ENCODE measurements at regions not wholly inside any gene's neighbourhood (a gene's known extent, or its start where the extent isn't known, plus 50 kb on each side); places are given as distances from the start of the nearest gene placed in this dataset.

GRCh38 chr5:167965710-167966109 is 325.7 kb upstream of the WWC1 start:
- Histone ChIP-seq H3K9ac (ENCODE audit: insufficient read depth, low read length, poor library complexity, severe bottlenecking) (no peak overlapping the region), H3K4me2 (replicated peaks; ENCODE audit: extremely low read depth, low read length, poor library complexity, severe bottlenecking) (no peak overlapping the region), H3K4me3 (replicated peaks in 1 of 3; ENCODE audit: low read depth in 2 of 3, low read length in 3 of 3) (no peak overlapping the region), H3K27ac (ENCODE audit: low read depth in 1 of 2, low read length in 2 of 2) (no peak overlapping the region), H3K9me3 (replicated peaks in 1 of 2; ENCODE audit: control insufficient read depth in 1 of 2, insufficient read depth in 1 of 2, low read length in 2 of 2) (peaks cover 0 to 4% of the 10 kb centered on the region in 2 donors), H3K36me3 (replicated peaks in 1 of 2; ENCODE audit: control insufficient read depth in 1 of 2, insufficient read depth in 2 of 2, low read length in 2 of 2) (no peaks in the 10 kb centered on the region), H2AFZ (ENCODE audit: insufficient read depth, low read depth, low read length, poor library complexity, severe bottlenecking) (no peak overlapping the region), H3K79me2 (ENCODE audit: insufficient read depth, low read length) (no peaks in the 10 kb centered on the region), H4K20me1 (ENCODE audit: insufficient read depth, low read length) (no peaks in the 10 kb centered on the region), H3K4me1 (ENCODE audit: control insufficient read depth in 1 of 2, insufficient read depth in 2 of 2, low read length in 2 of 2) (no peaks in the 10 kb centered on the region), H3K27me3 (ENCODE audit: control insufficient read depth in 2 of 2, insufficient read depth in 2 of 2, low read length in 2 of 2) (no peaks in the 10 kb centered on the region)
- WGBS (ENCODE audit: insufficient coverage), result 76% methylated on average over 2 of the region's 2 CpGs
- no peaks in the 10 kb centered on the region for H3K36me3 Mint-ChIP-seq
- intact Hi-C loops (cut with micrococcal nuclease), result no loop called here
- no peak overlapping the region for H3K27ac Mint-ChIP-seq
- peaks cover 1 to 6% (median 2%) of the 10 kb centered on the region in 3 donors for H3K27me3 Mint-ChIP-seq (ENCODE audit: low read depth in 3 of 3)
- peaks cover 0 to 6% (median 2%) of the 10 kb centered on the region in 7 donors for H3K9me3 Mint-ChIP-seq
- TF ChIP-seq CTCF (IDR thresholded peaks at IDR 0.05), result no peak
- no peak overlapping the region for H3K4me3 Mint-ChIP-seq
- no peaks in the 10 kb centered on the region for H3K4me1 Mint-ChIP-seq
- DNase-seq, result no peak

GRCh38 chr5:167966979-167967378 is 324.5 kb upstream of the WWC1 start:
- Mint-ChIP-seq H3K9me3 (no peaks in the 10 kb centered on the region), H3K4me3 (no peak overlapping the region), H3K4me1 (no peaks in the 10 kb centered on the region), H3K27ac (no peak overlapping the region), H3K27me3 (ENCODE audit: low read depth in 3 of 3) (peaks cover 0 to 6% (median 3%) of the 10 kb centered on the region in 3 donors), H3K36me3 (no peaks in the 10 kb centered on the region)
- no peaks in the 10 kb centered on the region for H3K36me3 ChIP-seq (replicated peaks in 1 of 2; ENCODE audit: control insufficient read depth in 1 of 2, insufficient read depth in 2 of 2, low read length in 2 of 2)
- WGBS (ENCODE audit: insufficient coverage), result no CpG with 5 or more reads among the region's 3 CpGs
- no peak overlapping the region for H2AFZ ChIP-seq (ENCODE audit: insufficient read depth, low read depth, low read length, poor library complexity, severe bottlenecking)
- intact Hi-C loops (cut with micrococcal nuclease), result no loop called here
- H3K27ac ChIP-seq (ENCODE audit: low read depth in 1 of 2, low read length in 2 of 2), result no peak overlapping the region
- H3K9me3 ChIP-seq (replicated peaks in 1 of 2; ENCODE audit: control insufficient read depth in 1 of 2, insufficient read depth in 1 of 2, low read length in 2 of 2), result no peaks in the 10 kb centered on the region
- H3K4me2 ChIP-seq (replicated peaks; ENCODE audit: extremely low read depth, low read length, poor library complexity, severe bottlenecking), result no peak overlapping the region
- no peaks in the 10 kb centered on the region for H3K4me1 ChIP-seq (ENCODE audit: control insufficient read depth in 1 of 2, insufficient read depth in 2 of 2, low read length in 2 of 2)
- H3K9ac ChIP-seq (ENCODE audit: insufficient read depth, low read length, poor library complexity, severe bottlenecking), result no peak overlapping the region
- H4K20me1 ChIP-seq (ENCODE audit: insufficient read depth, low read length), result no peaks in the 10 kb centered on the region
- no peak for TF ChIP-seq CTCF (IDR thresholded peaks at IDR 0.05)
- no peaks in the 10 kb centered on the region for H3K79me2 ChIP-seq (ENCODE audit: insufficient read depth, low read length)
- no peak for DNase-seq
- no peak overlapping the region for H3K4me3 ChIP-seq (replicated peaks in 1 of 3; ENCODE audit: low read depth in 2 of 3, low read length in 3 of 3)
- H3K27me3 ChIP-seq (ENCODE audit: control insufficient read depth in 2 of 2, insufficient read depth in 2 of 2, low read length in 2 of 2), result no peaks in the 10 kb centered on the region

All from CD14-positive monocyte (primary cell).